GM19025 (cell line): ENCODE measurements at regions not wholly inside any gene's neighbourhood (a gene's known extent, or its start where the extent isn't known, plus 50 kb on each side); places are given as distances from the start of the nearest gene placed in this dataset.
"Not testable (repeated sequence)": the region's sequence is repeated elsewhere in the genome, so short reads cannot be mapped to it uniquely, and the experiment has no call there.

Experiments
- ATAC-seq: cut with Tn5 transposase; IDR thresholded peaks from one replicate; pipeline ENCODE4 v1.9.1; 2021; ENCODE audit warnings: mild to moderate bottlenecking, low read depth, moderate library complexity; ENCODE audit not compliant: unreplicated experiment

DNA sequence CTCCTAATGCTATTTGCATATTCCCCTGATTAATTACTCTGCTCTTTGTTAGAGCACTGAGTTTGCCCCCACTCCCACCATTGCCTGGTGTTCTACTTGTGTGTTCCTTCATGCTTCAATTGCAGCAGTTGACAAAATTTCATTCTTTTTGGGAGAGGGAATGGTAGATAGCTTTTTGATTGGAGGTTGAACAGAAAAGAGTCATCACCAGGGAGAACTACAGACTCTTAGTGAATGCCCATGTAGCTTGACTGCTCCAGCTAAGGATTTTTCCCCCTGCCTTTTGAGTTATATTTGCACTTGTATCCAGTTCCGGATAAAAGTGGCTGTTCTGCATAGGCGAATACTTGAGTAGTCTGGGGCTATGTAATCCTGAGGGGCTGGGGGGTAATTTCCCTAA, 183.9 kb downstream of the ETNK1 start:
- no peak for ATAC-seq

- ATAC-seq: no peak
Observed at GRCh38 chr12:22810036-22810435, 185.1 kb downstream of the ETNK1 start.

DNA sequence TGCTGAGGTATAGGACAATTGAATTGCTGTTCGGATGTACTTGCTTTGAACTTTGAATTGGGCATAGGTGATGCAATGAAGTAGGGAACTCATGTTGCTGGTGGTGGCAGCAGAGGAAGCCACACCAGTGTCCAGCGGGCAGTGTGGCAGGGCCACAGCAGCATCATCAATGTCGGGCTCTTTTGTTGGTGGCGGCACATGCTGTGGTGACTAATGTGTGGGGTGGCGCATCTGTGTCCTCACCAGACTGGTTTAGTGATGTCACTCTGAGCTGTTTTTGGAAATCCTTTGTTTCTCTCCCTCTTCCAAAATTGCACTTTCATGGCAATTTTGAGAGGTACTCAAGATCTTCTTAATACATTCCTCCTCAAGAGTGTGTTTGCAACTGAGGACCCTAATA, 187.6 kb downstream of the ETNK1 start:
- ATAC-seq: no peak

GRCh38 chr12:22821985-22822384, 197.0 kb downstream of the ETNK1 start:
- ATAC-seq: no peak

DNA sequence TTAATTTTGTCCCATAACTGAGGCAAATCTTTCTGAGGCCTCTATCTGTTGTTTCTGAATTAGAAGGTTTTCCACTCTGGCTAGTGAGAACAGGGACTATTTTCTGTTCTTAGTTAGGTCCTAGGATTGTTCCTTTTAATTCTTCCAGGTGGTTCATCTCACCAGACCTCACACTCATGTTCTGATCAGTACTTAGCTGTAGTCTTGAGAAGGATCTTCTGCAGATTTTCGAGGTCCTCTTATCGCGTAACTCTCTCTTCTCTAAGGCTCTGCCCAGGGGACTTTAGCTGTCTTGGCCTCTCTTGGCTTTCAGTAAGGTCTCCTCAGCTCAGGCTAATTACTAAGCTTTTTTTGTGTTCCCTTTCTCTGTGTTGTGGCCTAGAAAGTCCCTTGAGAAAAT, 201.1 kb downstream of the ETNK1 start:
- no peak for ATAC-seq

GRCh38 chr12:22826446-22826981, 201.5 kb downstream of the ETNK1 start:
- ATAC-seq: not testable (repeated sequence)

DNA sequence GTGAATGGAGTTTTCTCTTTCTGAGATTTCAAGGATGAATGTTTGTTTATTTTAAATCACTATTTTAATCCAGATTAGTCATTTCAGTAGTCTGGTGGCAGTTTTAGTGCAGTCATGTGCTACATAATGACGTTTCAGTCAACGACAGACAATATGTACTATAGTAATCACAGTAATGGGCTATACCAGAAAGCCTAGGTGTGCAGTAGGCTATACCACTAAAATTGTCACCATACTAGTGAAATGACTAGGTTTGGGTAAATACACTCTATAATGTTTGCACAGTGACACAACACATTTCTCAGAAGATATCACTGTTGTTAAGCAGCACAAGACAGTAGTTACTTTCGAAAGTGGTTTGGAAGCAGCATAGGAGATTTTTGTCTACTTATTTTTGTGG, 203.1 kb downstream of the ETNK1 start:
- ATAC-seq: no peak

DNA sequence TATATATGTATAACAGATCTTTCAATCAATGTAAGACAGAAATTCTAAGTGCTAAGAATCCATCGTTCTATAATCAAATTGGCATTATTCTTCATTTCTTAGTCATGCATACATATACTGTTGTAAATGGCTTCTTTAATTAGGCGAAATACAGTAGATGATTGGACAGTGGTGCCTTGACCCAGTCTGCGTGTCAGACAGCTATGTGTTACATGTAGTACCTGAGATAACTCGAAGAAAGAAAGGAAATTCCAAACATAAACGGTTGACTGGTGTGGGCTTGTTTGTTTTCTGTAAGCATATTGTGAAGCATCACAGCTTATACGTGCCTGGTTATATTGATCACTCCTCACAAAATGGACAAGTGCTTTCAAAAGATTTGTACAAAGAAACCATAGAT, 210.5 kb downstream of the ETNK1 start:
- no peak for ATAC-seq

DNA sequence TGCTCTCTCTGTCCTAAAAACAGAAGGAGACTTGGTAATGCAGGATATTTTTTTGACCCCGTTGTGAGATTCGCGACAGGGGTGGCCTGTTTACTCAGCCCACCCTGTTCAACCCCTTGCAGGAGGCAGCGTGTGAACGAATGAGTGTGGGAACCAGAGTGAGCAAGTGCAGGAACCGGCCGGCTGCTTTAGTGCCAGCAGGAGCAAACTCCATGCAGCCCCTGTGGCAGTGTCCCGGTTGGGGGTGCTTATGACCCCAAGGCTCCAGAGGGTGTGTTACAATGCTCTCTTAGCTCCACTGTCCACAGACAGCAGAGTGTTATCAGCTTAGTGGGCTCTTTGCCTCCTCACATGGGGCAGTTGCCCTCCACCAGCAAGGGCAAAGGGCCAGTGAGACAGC, 225.2 kb downstream of the ETNK1 start:
- ATAC-seq: no peak

- ATAC-seq: no peak
Observed at GRCh38 chr12:22851532-22851931, 226.6 kb downstream of the ETNK1 start.

DNA sequence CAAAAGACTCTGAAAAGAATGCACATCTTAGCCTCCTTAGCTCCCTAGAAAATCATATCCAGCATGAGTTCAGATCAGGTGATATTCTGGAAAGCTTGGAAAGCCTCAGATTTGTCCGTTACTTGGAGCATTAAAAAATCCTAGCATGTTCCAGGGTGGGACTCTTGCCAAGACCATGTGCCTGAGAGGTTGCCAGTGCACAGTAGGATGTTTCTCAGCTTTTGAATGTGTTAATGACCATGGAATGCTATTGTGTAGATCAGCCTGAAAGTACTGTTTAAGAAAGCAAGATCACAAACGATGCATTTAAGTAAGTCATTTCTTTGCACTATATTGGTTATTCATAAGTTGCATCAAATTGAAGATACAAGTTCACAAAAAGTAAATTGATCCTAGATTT, 230.5 kb downstream of the ETNK1 start:
- no peak for ATAC-seq

GRCh38 chr12:22856178-22856577, 231.2 kb downstream of the ETNK1 start:
- ATAC-seq: no peak

GRCh38 chr12:22858849-22859570, 234.0 kb downstream of the ETNK1 start:
- no peak for ATAC-seq

DNA sequence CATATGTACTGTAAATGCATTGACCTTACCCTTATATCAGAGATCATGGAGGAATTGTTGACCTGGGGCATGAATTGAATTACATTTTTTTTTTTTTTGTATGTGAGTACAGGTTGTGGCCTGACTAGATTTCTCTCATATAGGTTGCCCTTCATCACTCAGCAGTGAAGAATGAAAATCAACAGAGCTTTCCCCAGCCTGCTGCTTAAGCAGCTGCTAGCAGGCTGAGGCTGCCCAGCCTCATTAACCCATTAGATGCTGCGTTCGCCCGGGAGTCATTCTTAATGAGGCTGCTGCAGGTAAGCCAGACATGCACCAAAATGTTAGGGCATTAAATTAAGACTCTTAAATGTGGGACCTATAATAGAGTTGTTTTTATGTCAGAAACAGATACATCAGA, 236.0 kb downstream of the ETNK1 start:
- ATAC-seq: no peak

DNA sequence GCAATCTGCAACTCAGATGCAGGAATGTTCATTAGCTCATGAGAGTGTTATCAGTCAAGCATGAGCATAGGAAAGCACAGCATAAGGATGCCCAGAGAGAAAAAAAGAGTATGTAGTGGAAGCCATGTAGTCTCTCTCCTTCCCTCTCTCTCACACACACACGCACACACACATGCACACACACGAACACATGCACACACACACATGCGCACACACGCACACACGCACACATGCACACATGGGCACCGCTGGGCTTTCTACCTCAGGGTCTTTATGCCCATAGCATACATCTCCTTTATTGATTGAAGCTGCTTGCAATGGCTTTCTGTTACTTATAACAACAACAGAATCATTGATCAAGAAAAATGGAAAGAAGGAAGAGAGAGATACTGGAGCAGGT, 240.9 kb downstream of the ETNK1 start:
- ATAC-seq: no peak

DNA sequence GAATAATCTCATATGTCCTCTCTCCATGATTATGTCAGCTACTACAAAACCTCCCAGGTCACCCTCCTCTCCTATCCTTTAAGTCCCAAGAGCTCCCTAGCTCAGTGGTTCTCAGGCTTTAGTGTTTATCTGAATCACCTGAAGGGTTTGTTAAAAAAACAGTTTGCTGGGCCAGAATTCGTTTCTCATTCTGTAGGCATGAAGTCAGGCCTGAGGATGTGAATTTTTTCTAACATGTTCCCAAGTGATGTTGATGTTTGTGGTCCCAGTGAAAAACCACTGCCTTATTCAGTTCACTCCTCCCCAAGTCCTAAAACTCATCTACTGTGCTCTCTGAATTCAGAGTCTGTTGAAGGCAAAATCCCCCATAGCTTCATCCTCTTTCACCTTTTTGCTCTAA, 241.4 kb downstream of the ETNK1 start:
- no peak for ATAC-seq

DNA sequence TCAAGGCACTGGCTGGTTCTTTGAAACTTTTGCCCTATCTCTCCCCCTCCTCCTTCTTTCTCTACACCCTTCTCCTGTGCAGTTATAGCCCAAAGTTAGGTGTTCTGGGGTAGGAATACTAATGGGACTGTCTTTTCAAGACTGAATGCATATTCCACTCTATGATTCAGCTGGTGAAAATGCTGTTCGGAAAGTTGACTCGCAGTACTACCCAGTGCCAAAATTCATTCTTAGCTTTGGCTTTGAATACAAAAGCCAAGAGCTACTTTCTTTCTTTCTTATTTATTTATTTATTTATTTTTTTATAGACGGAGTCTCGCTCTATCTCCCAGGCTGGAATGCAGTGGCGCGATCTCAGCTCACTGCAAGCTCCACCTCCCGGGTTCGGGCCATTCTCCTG, 249.2 kb downstream of the ETNK1 start:
- ATAC-seq: no peak

DNA sequence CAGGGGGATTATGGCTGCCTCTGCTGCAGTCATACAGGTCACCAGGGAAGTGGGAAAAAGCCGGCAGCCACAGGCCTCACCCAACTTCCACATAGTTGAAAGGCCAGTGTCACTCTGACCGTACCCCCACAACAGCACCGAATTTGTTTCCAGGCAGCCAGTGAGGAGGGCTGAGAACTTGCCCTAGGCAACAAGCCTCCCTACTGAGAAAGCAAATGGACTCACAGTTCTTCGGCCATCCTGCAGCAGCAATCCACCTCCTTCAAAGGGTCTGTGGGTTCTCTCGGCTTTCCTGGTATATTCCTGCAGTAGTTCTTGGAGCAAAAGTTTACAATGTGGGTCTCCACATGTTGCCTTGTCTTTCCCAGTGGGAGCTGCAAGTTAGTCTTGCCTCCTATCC, 251.3 kb downstream of the ETNK1 start:
- no peak for ATAC-seq

GRCh38 chr12:22879203-22879602, 254.2 kb downstream of the ETNK1 start:
- no peak for ATAC-seq

DNA sequence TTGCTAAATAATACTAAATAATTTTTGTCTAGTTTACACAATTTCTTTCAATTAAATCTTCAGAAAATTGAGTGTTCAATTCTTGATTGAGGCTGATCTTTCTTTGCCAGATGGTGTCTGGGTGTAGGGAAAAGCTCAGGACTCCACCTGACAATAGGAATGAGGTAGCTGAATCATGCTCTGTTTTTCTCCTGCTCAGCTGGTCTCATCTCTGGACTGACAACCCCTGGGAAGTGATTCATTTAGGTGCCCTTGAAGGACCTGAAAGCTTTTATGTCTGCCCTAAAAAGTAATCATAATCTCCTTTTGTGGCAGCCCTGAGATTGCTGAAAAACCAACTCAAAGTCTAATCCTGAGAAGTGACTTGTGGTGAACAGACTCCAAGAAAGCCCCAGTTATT, 255.4 kb downstream of the ETNK1 start:
- ATAC-seq: no peak

GRCh38 chr12:22880807-22881206, 255.8 kb downstream of the ETNK1 start:
- ATAC-seq: no peak

DNA sequence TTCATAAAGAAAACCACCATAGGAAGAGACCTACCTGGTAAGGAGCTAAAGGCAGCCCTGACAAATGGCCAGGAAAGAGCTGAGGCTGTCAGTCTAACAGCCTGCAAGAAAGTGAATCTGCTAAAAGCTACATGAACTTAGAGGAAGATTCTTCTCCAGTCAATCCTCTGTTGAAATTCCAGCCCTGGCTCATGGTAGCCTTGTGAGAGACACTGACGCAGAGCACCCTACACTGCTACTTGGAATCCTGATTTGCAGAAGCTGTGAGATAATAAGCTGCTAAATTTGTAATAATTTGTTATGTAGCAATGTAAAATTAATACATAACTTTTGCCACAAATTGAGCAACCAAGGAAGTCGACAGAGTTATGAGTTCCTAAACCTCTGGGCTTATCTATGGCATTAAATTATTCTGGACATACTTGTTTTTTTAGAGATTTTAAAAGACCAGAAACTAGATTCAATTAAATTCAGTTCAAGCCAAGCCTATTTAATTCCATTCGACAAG, 257.0 kb downstream of the ETNK1 start:
- no peak for ATAC-seq
